ENCODE measurements at regions not wholly inside any gene's neighbourhood (a gene's known extent, or its start where the extent isn't known, plus 50 kb on each side); places are given as distances from the start of the nearest gene placed in this dataset.

GRCh38 chr7:115582956-115583355 lies 447.6 kb downstream of the TFEC start:
- in situ Hi-C loops (cut with MboI; ENCODE audit: low sequenced_read_pairs, unreplicated experiment): no loop called here

DNA sequence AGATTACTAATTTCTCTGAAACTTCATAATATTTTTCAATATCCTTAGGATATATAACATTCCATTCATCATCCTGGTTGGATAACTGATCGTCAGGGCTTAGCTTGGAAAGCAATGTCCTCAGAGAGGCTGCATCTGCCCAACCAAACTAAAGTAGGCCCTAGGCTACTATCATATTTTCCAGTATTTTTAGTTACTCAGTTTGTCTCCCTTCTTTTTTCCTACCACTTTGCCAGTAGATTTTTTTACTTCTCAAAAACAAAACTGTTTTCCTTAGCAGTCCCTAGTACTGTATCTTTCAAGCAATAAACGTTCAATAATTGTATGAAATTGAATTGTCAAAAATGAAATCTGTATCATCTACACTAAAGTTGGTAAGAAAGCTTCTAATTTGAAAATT lies 452.0 kb downstream of the TFEC start:
- in situ Hi-C loops (cut with MboI; ENCODE audit: low sequenced_read_pairs, unreplicated experiment): no loop called here
- TF ChIP-seq, protein P1, sequence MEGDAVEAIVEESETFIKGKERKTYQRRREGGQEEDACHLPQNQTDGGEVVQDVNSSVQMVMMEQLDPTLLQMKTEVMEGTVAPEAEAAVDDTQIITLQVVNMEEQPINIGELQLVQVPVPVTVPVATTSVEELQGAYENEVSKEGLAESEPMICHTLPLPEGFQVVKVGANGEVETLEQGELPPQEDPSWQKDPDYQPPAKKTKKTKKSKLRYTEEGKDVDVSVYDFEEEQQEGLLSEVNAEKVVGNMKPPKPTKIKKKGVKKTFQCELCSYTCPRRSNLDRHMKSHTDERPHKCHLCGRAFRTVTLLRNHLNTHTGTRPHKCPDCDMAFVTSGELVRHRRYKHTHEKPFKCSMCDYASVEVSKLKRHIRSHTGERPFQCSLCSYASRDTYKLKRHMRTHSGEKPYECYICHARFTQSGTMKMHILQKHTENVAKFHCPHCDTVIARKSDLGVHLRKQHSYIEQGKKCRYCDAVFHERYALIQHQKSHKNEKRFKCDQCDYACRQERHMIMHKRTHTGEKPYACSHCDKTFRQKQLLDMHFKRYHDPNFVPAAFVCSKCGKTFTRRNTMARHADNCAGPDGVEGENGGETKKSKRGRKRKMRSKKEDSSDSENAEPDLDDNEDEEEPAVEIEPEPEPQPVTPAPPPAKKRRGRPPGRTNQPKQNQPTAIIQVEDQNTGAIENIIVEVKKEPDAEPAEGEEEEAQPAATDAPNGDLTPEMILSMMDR (IDR thresholded peaks at IDR 0.05; ENCODE audit: borderline replicate concordance, control extremely low read depth, extremely low read depth, insufficient read depth, missing control alignments): no peak

More at GRCh38 chr7:115582956-115583355, 447.6 kb downstream of the TFEC start:
- DNase-seq (ENCODE audit: low spot score): no peak
- TF ChIP-seq, protein P1 (IDR thresholded peaks at IDR 0.05; ENCODE audit: borderline replicate concordance, control extremely low read depth, extremely low read depth, insufficient read depth, missing control alignments): no peak

DNA sequence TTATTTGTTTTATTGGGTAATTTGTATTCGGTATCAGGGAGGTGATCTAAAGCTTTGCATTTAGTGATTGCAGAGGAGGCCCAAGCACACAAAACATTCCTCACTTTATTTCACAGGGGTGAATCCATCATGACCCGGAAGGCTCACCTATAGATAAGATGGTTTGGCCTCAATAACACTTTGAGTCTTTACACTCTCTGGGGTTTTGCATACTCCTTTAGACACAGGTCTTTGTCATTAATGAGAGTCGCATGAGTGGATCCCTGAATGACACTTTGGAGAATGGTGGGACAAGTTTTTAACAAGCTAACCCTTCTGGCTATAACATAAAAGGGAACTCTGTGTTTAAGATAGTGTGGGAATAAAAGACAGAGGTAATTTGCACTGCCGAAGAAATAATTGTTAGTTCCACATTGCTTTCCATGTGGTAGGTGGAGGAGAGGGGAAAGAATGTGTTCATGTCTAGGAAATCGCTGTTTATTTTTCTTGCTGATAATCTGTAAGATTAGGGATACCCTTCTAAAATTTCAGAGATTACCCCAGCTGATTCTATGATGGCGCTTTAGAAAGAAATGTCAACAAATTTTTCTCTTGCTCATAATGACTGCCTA lies 455.8 kb downstream of the TFEC start:
- TF ChIP-seq, protein P1 (IDR thresholded peaks at IDR 0.05; ENCODE audit: borderline replicate concordance, control extremely low read depth, extremely low read depth, insufficient read depth, missing control alignments): no peak
- in situ Hi-C loops (cut with MboI; ENCODE audit: low sequenced_read_pairs, unreplicated experiment): no loop called here
- no peak for DNase-seq (ENCODE audit: low spot score)

More for the DNA sequence above, 452.0 kb downstream of the TFEC start:
- no peak for DNase-seq (ENCODE audit: low spot score)

DNA sequence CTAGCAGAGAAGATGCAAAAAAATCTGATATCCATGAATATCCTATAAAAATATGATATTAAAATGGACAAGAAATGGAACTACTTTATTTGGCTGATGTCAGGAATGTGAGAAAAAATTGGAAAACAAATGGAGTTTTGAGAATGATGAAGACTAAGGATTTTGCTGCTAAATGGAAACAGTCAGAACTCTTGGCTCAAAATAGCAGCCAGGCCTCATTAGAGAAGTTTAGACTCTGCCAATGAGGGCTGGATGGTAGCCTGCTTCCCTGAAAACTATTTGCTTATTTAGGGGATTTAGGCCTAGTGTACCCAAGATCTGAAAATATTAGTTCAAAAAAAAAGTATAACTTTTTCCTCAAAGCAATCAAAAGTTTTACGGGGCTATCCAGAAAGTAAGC lies 458.5 kb downstream of the TFEC start:
- TF ChIP-seq, protein P1 (IDR thresholded peaks at IDR 0.05; ENCODE audit: borderline replicate concordance, control extremely low read depth, extremely low read depth, insufficient read depth, missing control alignments): no peak
- in situ Hi-C loops (cut with MboI; ENCODE audit: low sequenced_read_pairs, unreplicated experiment): no loop called here
- DNase-seq (ENCODE audit: low spot score): no peak

GRCh38 chr7:115561335-115562110 lies 469.0 kb downstream of the TFEC start:
- TF ChIP-seq, protein P1 (IDR thresholded peaks at IDR 0.05; ENCODE audit: borderline replicate concordance, control extremely low read depth, extremely low read depth, insufficient read depth, missing control alignments): no peak

DNA sequence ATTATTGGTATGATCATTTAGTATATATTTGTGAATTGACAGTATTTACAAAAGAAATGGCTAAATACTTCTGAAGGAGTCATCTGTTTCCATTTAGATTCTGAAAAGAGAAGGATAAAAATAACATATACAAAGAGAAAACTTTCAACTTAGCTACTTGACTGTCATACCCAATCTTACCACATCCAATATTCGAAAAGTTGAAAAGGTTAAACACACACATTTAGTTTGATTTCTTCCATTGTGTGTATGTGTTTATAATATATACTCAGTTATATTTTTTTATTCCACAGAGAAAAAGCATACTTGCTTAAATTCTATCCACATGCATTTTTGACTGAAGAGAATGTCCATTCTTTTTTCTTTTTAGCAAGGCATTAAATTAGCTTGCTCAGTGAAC lies 470.7 kb downstream of the TFEC start:
- in situ Hi-C loops (cut with MboI; ENCODE audit: low sequenced_read_pairs, unreplicated experiment): no loop called here
- DNase-seq (ENCODE audit: low spot score): no peak
- TF ChIP-seq, protein P1 (IDR thresholded peaks at IDR 0.05; ENCODE audit: borderline replicate concordance, control extremely low read depth, extremely low read depth, insufficient read depth, missing control alignments): no peak

More at GRCh38 chr7:115561335-115562110, 469.0 kb downstream of the TFEC start:
- DNase-seq (ENCODE audit: low spot score): no peak
- in situ Hi-C loops (cut with MboI; ENCODE audit: low sequenced_read_pairs, unreplicated experiment): no loop called here

Data from GM13976 (cell line).